ENCODE measurements at regions not wholly inside any gene's neighbourhood (a gene's known extent, or its start where the extent isn't known, plus 50 kb on each side); places are given as distances from the start of the nearest gene placed in this dataset.

DNA sequence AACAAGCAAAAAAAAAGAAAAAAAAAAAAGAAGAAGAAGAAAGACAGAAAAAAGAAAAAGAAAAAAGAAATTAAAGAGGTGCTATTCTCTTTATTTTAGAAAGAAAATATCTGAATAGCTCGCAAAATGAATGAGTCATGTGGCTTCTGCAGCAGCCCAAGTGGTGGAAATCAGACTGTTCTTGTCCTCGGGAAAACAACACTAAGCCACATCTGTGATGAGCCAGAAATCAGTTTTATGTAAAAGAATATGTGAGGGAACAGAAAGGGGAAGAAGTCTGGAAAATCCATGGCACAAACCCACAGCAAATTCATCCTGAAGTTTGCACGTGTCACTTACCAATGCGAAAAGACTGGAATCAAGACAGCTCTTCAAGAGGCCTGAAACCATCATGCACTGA, 118.7 kb upstream of the GAS1 start:
- no peak for TF ChIP-seq FOXK2 (IDR thresholded peaks at IDR 0.05)
- no peak for TF ChIP-seq BHLHE40 (IDR thresholded peaks at IDR 0.05; ENCODE audit: borderline replicate concordance)
- TF ChIP-seq SP1 (IDR thresholded peaks at IDR 0.05): no peak
- no peak for TF ChIP-seq TARDBP (IDR thresholded peaks at IDR 0.05)
- no peak for TF ChIP-seq NFRKB (IDR thresholded peaks at IDR 0.05)
